GM23338 (cell line): ENCODE measurements at regions not wholly inside any gene's neighbourhood (a gene's known extent, or its start where the extent isn't known, plus 50 kb on each side); places are given as distances from the start of the nearest gene placed in this dataset.

Experiments
- REST ChIP-seq: IDR thresholded peaks from one replicate; pipeline ENCODE4 v1.6.1; 2018; ENCODE audit warnings: antibody characterized with exemption; ENCODE audit not compliant: unreplicated experiment
- TF ChIP-seq, protein P1 (sequence below), 2 experiments: fragments of 200-600 bp in 1 of 2; sonication (generic) in 1 of 2; conservative IDR thresholded peaks; 2 replicates each; pipeline versions ENCODE4 v1.5.1 to v1.6.1; 2016 to 2017; ENCODE audit warnings: antibody characterized with exemption in 2 of 2, low read depth in 2 of 2, mild to moderate bottlenecking in 2 of 2, moderate library complexity in 1 of 2

DNA sequence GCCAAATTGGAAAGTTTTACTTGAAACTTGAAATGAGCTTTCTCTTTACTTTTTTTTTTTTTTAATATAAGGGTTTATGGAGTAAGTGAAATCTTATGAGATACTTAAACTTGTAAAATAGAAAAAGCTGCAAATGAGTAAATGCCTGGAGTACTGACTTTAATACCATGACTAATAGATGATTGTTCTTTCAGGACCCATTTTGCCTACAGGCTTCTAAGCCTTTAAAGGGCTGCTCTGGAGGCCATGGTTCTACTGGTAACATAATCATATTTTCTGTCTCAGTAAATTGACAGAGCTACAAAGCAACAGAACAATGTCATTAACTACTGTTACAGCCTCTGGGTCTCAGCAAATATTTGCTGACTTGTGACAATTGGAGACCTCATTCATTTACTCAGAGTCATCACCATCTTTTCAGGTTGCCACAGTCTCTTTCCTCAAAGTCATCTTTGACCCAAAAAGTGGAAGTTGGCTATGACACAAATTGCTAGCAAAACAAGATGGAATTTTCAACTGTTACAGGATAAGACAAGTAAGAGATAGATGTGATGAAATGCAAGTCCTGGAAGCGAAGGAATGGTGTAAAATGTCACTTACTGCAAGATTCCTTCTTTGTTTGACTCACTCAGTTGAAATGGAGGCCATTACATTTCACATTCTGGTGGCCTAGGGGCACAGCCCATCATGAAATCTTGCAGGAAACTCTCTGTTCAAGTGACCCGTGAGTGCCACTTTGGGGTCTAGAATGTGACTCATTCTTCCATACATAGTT lies 132.7 kb downstream of the BTC start:
- TF ChIP-seq, protein P1, sequence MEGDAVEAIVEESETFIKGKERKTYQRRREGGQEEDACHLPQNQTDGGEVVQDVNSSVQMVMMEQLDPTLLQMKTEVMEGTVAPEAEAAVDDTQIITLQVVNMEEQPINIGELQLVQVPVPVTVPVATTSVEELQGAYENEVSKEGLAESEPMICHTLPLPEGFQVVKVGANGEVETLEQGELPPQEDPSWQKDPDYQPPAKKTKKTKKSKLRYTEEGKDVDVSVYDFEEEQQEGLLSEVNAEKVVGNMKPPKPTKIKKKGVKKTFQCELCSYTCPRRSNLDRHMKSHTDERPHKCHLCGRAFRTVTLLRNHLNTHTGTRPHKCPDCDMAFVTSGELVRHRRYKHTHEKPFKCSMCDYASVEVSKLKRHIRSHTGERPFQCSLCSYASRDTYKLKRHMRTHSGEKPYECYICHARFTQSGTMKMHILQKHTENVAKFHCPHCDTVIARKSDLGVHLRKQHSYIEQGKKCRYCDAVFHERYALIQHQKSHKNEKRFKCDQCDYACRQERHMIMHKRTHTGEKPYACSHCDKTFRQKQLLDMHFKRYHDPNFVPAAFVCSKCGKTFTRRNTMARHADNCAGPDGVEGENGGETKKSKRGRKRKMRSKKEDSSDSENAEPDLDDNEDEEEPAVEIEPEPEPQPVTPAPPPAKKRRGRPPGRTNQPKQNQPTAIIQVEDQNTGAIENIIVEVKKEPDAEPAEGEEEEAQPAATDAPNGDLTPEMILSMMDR (conservative IDR thresholded peaks at IDR 0.05; ENCODE audit: low read depth in 2 of 2): no peak
- TF ChIP-seq REST: no peak
